Lower leg skin (tissue), 3 donors: ENCODE measurements at regions not wholly inside any gene's neighbourhood (a gene's known extent, or its start where the extent isn't known, plus 50 kb on each side); places are given as distances from the start of the nearest gene placed in this dataset.

Source experiments
- CTCF ChIP-seq, 3 donors: fragments of 450-650 bp; IDR thresholded peaks; one replicate each; pipeline ENCODE4 v1.5.1; 2016; ENCODE audit warnings: antibody characterized with exemption in 3 of 3, mild to moderate bottlenecking in 3 of 3, moderate library complexity in 2 of 3
- POLR2A ChIP-seq, 2 donors: fragments of 450-650 bp; IDR thresholded peaks; one replicate each; pipeline ENCODE4 v1.6.1; 2016 to 2017; ENCODE audit warnings: antibody characterized with exemption in 2 of 2, mild to moderate bottlenecking in 1 of 2, moderate library complexity in 1 of 2

GRCh38 chr6:111984081-111984480, 69.8 kb upstream of the CCN6 start:
- no peak for TF ChIP-seq POLR2A (IDR thresholded peaks at IDR 0.05)
- TF ChIP-seq CTCF (IDR thresholded peaks at IDR 0.05), result no peak
